IPS-15b (cell line): ENCODE measurements at regions not wholly inside any gene's neighbourhood (a gene's known extent, or its start where the extent isn't known, plus 50 kb on each side); places are given as distances from the start of the nearest gene placed in this dataset.
"Not testable (repeated sequence)": the region's sequence is repeated elsewhere in the genome, so short reads cannot be mapped to it uniquely, and the experiment has no call there.

Experiments
- H3K27me3 ChIP-seq: one replicate; pipeline ENCODE4 v1.6.1; 2013; ENCODE audit warnings: low read length; ENCODE audit not compliant: control insufficient read depth, insufficient read depth
- H3K36me3 ChIP-seq: one replicate; pipeline ENCODE4 v1.6.1; 2013; ENCODE audit warnings: low read length; ENCODE audit not compliant: control insufficient read depth, insufficient read depth
- H3K4me1 ChIP-seq: one replicate; pipeline ENCODE4 v1.6.1; 2013; ENCODE audit warnings: mild to moderate bottlenecking, low read length; ENCODE audit not compliant: control insufficient read depth, insufficient read depth
- H3K4me3 ChIP-seq: one replicate; pipeline ENCODE4 v1.5.1; 2013; ENCODE audit warnings: low read depth, low read length
- H3K9ac ChIP-seq: one replicate; pipeline ENCODE4 v1.6.1; 2013; ENCODE audit warnings: low read depth, mild to moderate bottlenecking, low read length
- H3K9me3 ChIP-seq: one replicate; pipeline ENCODE4 v1.6.1; 2013; ENCODE audit warnings: mild to moderate bottlenecking, low read length; ENCODE audit not compliant: control insufficient read depth, insufficient read depth

- Histone ChIP-seq H3K36me3 (no peaks in the 10 kb centered on the region), H3K27me3 (no peaks in the 10 kb centered on the region), H3K9me3 (no peaks in the 10 kb centered on the region), H3K4me3 (no peak overlapping the region), H3K4me1 (peaks cover 3% of the 10 kb centered on the region), H3K9ac (no peak overlapping the region)
Observed at GRCh38 chr5:124822647-124823046, 76.2 kb upstream of the ZNF608 start.

DNA sequence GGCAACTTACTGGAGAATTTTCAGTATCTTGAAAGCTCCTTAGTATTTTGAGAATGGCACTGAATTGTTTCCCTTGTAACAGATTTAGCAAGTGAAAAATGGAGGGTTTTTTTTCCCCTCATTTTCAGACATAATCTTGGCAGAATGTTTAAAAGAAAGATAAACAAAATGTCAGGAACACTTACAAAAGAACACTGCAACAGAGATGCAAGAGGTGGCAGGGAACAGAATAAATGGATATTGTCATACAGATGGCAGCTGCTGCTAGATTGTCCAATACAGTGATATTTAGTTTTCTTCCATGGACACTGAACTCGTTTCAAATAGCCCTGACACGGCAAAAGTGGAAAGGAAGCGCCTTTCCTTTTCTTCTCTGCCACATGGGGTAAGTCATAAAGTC is 76.9 kb upstream of the ZNF608 start:
- H3K4me1 ChIP-seq, result peaks cover 3% of the 10 kb centered on the region
- no peak overlapping the region for H3K4me3 ChIP-seq
- no peaks in the 10 kb centered on the region for H3K36me3 ChIP-seq
- no peak overlapping the region for H3K9ac ChIP-seq
- H3K9me3 ChIP-seq, result no peaks in the 10 kb centered on the region
- H3K27me3 ChIP-seq, result no peaks in the 10 kb centered on the region

DNA sequence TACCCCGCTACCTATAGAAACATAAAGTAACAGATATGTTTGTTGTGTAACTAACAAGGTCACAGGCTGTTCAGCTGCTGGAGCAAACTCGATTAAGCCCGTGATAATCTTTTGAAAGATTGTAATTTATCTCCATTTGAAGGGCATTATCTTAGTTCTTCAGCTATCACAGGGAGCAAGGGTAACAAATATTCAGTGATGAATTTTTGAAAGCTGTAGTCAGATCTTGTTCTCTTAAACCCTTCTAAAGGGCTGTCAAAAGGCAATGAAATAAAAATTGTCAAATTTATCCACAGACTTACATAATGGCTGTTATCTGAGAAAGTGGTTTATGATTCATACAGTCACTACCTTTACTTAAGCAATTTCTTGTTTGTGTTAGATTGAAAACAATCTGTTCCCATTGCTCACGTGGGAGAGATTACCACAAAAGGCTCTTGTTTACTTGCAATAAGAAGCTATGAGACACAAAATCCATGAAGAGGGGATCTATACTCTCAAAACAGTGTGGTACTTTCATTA is 78.3 kb upstream of the ZNF608 start:
- Histone ChIP-seq H3K9me3 (no peaks in the 10 kb centered on the region), H3K4me3 (no peak overlapping the region), H3K36me3 (no peaks in the 10 kb centered on the region), H3K9ac (no peak overlapping the region), H3K27me3 (no peaks in the 10 kb centered on the region), H3K4me1 (peaks cover 7% of the 10 kb centered on the region)

DNA sequence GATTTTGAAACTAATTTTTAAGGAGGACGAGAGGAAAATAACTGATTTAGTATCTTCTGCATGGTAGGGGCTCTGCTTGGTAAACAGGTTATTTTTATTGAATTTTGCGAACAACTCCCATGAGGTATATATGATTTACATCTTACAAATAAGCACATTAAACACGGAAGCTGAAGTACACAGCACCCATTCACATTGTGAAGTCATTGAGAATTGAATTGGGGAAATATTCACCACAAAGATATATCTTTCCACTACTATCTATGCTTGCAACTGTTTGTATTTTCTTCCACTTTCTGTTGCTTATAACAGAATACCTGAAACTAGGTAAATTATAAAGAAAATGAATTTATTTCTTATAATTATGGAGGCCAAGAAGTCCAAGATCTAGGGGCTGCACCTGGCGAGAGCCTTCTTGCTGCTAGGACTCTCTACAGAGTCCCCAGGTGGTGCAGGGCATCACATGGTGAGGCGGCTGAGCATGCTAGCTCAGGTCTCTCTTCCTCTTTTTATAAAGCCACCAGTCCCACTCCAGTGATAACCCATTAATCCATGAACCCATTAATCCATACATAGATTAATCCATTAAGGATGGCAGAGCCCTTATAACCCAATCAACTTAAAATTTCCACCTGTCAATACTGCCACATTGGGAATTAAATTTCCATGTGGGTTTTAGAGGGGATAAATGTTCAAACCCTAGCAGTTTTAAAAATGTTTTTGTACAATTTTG is 79.0 kb upstream of the ZNF608 start:
- Histone ChIP-seq H3K36me3 (no peaks in the 10 kb centered on the region), H3K9ac (no peak overlapping the region), H3K4me1 (peaks cover 7% of the 10 kb centered on the region), H3K9me3 (no peaks in the 10 kb centered on the region), H3K27me3 (no peaks in the 10 kb centered on the region), H3K4me3 (no peak overlapping the region)

- no peak overlapping the region for H3K9ac ChIP-seq
- no peak overlapping the region for H3K4me3 ChIP-seq
Observed at GRCh38 chr5:124825983-124826337, 79.5 kb upstream of the ZNF608 start.

DNA sequence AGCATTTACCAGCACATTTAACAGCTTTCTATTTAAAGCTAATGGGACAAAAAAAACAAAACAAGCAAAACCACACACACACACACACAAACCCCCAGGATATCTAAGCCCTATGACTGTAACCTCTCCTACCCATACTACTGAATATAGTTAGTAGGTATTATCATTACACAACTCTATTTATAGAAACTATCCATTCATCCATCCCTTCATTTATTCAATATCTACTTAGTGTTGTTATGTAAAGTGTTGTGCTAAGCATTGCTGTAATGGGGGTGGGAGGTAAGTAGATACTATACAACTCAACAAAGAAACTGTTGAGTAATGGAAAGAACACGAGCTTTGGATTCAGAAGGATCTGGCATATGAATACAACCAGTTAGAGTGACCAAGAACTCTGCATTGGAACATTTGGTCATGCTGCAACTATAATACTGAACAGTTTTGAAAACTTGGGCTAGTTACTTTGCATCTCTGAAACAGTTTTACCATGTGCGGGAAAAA is 82.3 kb upstream of the ZNF608 start:
- H3K36me3 ChIP-seq, result no peaks in the 10 kb centered on the region
- no peak overlapping the region for H3K9ac ChIP-seq
- H3K27me3 ChIP-seq, result no peaks in the 10 kb centered on the region
- H3K4me1 ChIP-seq, result peaks cover 7% of the 10 kb centered on the region
- no peaks in the 10 kb centered on the region for H3K9me3 ChIP-seq
- H3K4me3 ChIP-seq, result no peak overlapping the region

More at GRCh38 chr5:124825983-124826337, 79.5 kb upstream of the ZNF608 start:
- H3K9me3 ChIP-seq, result no peaks in the 10 kb centered on the region
- H3K27me3 ChIP-seq, result no peaks in the 10 kb centered on the region
- H3K4me1 ChIP-seq, result peaks cover 7% of the 10 kb centered on the region
- no peaks in the 10 kb centered on the region for H3K36me3 ChIP-seq

DNA sequence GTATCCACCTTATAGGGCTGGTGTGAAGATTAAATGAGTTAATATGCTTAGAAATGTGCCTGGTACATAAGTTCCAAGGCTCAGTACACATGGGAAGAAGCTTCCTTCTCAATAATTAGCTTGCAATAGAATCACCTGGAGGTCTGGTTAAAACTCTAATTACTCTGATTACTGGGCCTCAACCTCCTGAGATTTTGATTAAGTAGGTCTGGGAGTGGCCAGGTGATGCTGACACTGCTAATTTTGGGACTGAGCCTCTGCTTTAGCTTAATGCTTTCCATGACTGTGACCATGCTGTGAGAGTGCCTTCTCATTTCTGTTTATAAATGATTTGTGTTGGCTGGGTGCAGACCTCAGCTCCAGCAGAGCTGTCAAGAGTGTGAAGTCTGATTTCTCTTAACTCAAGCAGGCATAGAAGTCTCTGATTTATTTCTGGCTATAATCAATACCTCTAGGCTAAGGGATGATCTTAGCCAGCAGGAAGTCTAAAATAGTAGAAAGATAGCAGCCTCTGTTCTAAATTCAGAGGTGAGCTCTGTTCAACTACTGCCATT is 85.3 kb upstream of the ZNF608 start:
- Histone ChIP-seq H3K36me3 (no peaks in the 10 kb centered on the region), H3K9ac (no peak overlapping the region), H3K4me3 (no peak overlapping the region), H3K4me1 (peaks cover 4% of the 10 kb centered on the region), H3K27me3 (no peaks in the 10 kb centered on the region), H3K9me3 (no peaks in the 10 kb centered on the region)

GRCh38 chr5:124832510-124832909 is 86.1 kb upstream of the ZNF608 start:
- H3K4me1 ChIP-seq, result peaks cover 4% of the 10 kb centered on the region
- H3K9ac ChIP-seq, result no peak overlapping the region
- H3K27me3 ChIP-seq, result no peaks in the 10 kb centered on the region
- no peaks in the 10 kb centered on the region for H3K36me3 ChIP-seq
- H3K4me3 ChIP-seq, result no peak overlapping the region
- H3K9me3 ChIP-seq, result no peaks in the 10 kb centered on the region

- H3K9me3 ChIP-seq, H3K4me1 ChIP-seq, H3K27me3 ChIP-seq, H3K9ac ChIP-seq, H3K36me3 ChIP-seq, H3K4me3 ChIP-seq: not testable (repeated sequence)
Observed at GRCh38 chr5:124836314-124836713, 89.9 kb upstream of the ZNF608 start.

DNA sequence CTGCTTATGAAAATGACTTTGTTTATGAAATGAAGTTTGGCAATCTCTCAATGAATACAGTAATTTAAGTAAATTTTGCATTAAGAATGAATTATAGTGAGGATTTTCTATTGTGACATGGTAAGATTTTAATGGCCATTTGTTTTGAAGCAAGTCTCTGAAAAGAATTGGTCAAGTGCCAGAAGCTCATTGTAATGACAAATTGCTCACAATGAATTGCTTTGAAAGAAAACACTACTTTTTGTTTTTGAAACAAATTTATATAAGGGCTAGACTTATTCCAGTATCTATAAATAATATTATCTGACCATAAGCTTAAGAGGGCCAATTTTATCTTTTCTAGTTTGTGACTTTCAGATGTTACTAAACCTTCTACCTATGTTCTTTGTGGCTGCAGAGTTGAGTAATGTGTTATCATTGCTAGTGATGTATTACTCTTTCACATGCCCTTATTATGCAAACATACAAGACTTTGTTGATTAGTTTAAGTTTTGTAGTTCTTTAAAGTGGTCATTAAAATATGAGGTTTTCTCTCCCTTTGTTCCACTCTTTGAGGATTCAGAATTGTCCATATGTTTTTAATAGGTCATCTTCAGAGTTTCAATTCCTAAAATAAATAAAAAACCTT is 93.0 kb upstream of the ZNF608 start:
- no peaks in the 10 kb centered on the region for H3K4me1 ChIP-seq
- no peaks in the 10 kb centered on the region for H3K36me3 ChIP-seq
- no peak overlapping the region for H3K9ac ChIP-seq
- no peaks in the 10 kb centered on the region for H3K27me3 ChIP-seq
- no peak overlapping the region for H3K4me3 ChIP-seq
- no peaks in the 10 kb centered on the region for H3K9me3 ChIP-seq

- H3K4me1 ChIP-seq, result no peaks in the 10 kb centered on the region
- no peaks in the 10 kb centered on the region for H3K9me3 ChIP-seq
- no peaks in the 10 kb centered on the region for H3K36me3 ChIP-seq
- H3K27me3 ChIP-seq, result no peaks in the 10 kb centered on the region
- H3K9ac ChIP-seq, result no peak overlapping the region
- H3K4me3 ChIP-seq, result no peak overlapping the region
Observed at GRCh38 chr5:124841829-124842712, 95.6 kb upstream of the ZNF608 start.
